Stimulated activated effector memory CD8-positive, alpha-beta T cell treated with anti-CD3 and anti-CD28 coated beads, Interleukin-12 subunit alpha, Interleukin-12 subunit beta, amount 100 ng/mL, for 72 hours (primary cell): ENCODE measurements at regions not wholly inside any gene's neighbourhood (a gene's known extent, or its start where the extent isn't known, plus 50 kb on each side); places are given as distances from the start of the nearest gene placed in this dataset.

Experiments used
- ATAC-seq: fragments of 150-1000 bp; cut with Tn5 transposase; 2 replicates; pipeline ENCODE4 v1.10.0; 2021
- DNase-seq, 2 donors: peaks; one replicate each; pipeline ENCODE4 v3.0.0; 2021 to 2022; ENCODE audit warnings: low spot score in 2 of 2
- H3K27ac Mint-ChIP-seq: one replicate; pipeline ENCODE4 v1.8.0; 2022; ENCODE audit warnings: mild to moderate bottlenecking, mixed read lengths
- H3K36me3 Mint-ChIP-seq: one replicate; pipeline ENCODE4 v1.8.0; 2022; ENCODE audit warnings: mild to moderate bottlenecking, mixed read lengths
- H3K4me1 Mint-ChIP-seq: one replicate; pipeline ENCODE4 v1.8.0; 2022; ENCODE audit warnings: mixed read lengths
- H3K4me3 Mint-ChIP-seq: one replicate; pipeline ENCODE4 v1.8.0; 2022; ENCODE audit warnings: mild to moderate bottlenecking, mixed read lengths
- H3K9me3 Mint-ChIP-seq: one replicate; pipeline ENCODE4 v1.8.0; 2022; ENCODE audit warnings: mixed read lengths

- Mint-ChIP-seq H3K9me3 (peaks cover 8% of the 10 kb centered on the region), H3K4me1 (peaks cover 15% of the 10 kb centered on the region)
- ATAC-seq = no peak
Observed at GRCh38 chr2:10236571-10237391, 65.9 kb upstream of the HPCAL1 start.

GRCh38 chr2:10237392-10238321 is 65.0 kb upstream of the HPCAL1 start:
- no peak for ATAC-seq

More at GRCh38 chr2:10236571-10237391, 65.9 kb upstream of the HPCAL1 start:
- no peak for DNase-seq
- H3K36me3 Mint-ChIP-seq = no peaks in the 10 kb centered on the region
- H3K4me3 Mint-ChIP-seq = no peak overlapping the region
- H3K27ac Mint-ChIP-seq = no peak overlapping the region

GRCh38 chr2:10238396-10238795 is 64.3 kb upstream of the HPCAL1 start:
- ATAC-seq (no peak), DNase-seq (no peak)
- Mint-ChIP-seq H3K4me1 (peaks cover 8% of the 10 kb centered on the region), H3K36me3 (no peaks in the 10 kb centered on the region), H3K4me3 (no peak overlapping the region), H3K9me3 (peaks cover 3% of the 10 kb centered on the region), H3K27ac (no peak overlapping the region)

More at GRCh38 chr2:10237392-10238321, 65.0 kb upstream of the HPCAL1 start:
- H3K36me3 Mint-ChIP-seq = no peaks in the 10 kb centered on the region
- no peak for DNase-seq
- H3K4me1 Mint-ChIP-seq = peaks cover 15% of the 10 kb centered on the region
- H3K9me3 Mint-ChIP-seq = peaks cover 8% of the 10 kb centered on the region
- no peak overlapping the region for H3K27ac Mint-ChIP-seq
- H3K4me3 Mint-ChIP-seq = no peak overlapping the region

- no peaks in the 10 kb centered on the region for H3K9me3 Mint-ChIP-seq
- ATAC-seq (no peak), DNase-seq (no peak)
- H3K4me1 Mint-ChIP-seq = peaks cover 1% of the 10 kb centered on the region
- H3K27ac Mint-ChIP-seq = no peak overlapping the region
- no peak overlapping the region for H3K4me3 Mint-ChIP-seq
- H3K36me3 Mint-ChIP-seq = no peaks in the 10 kb centered on the region
Observed at GRCh38 chr2:10238991-10239485, 63.7 kb upstream of the HPCAL1 start.

GRCh38 chr2:10239561-10239967 is 63.1 kb upstream of the HPCAL1 start:
- no peak for DNase-seq
- Mint-ChIP-seq H3K4me3 (no peak overlapping the region), H3K9me3 (no peaks in the 10 kb centered on the region), H3K27ac (no peak overlapping the region), H3K4me1 (no peaks in the 10 kb centered on the region), H3K36me3 (no peaks in the 10 kb centered on the region)
- no peak for ATAC-seq

- no peaks in the 10 kb centered on the region for H3K4me1 Mint-ChIP-seq
- H3K27ac Mint-ChIP-seq = no peak overlapping the region
- DNase-seq (no peak), ATAC-seq (no peak)
- no peaks in the 10 kb centered on the region for H3K36me3 Mint-ChIP-seq
- H3K9me3 Mint-ChIP-seq = no peaks in the 10 kb centered on the region
- no peak overlapping the region for H3K4me3 Mint-ChIP-seq
Observed at GRCh38 chr2:10240161-10240681, 62.5 kb upstream of the HPCAL1 start.

GRCh38 chr2:10240911-10241610 is 61.6 kb upstream of the HPCAL1 start:
- no peaks in the 10 kb centered on the region for H3K9me3 Mint-ChIP-seq
- H3K4me1 Mint-ChIP-seq = no peaks in the 10 kb centered on the region
- H3K36me3 Mint-ChIP-seq = no peaks in the 10 kb centered on the region
- no peak overlapping the region for H3K4me3 Mint-ChIP-seq
- DNase-seq (no peak), ATAC-seq (no peak)
- H3K27ac Mint-ChIP-seq = no peak overlapping the region

- Mint-ChIP-seq H3K27ac (no peak overlapping the region), H3K9me3 (no peaks in the 10 kb centered on the region), H3K36me3 (no peaks in the 10 kb centered on the region), H3K4me1 (no peaks in the 10 kb centered on the region), H3K4me3 (no peak overlapping the region)
- ATAC-seq (no peak), DNase-seq (no peak)
Observed at GRCh38 chr2:10241641-10242430, 60.9 kb upstream of the HPCAL1 start.

GRCh38 chr2:10242451-10242850 is 60.3 kb upstream of the HPCAL1 start:
- no peaks in the 10 kb centered on the region for H3K4me1 Mint-ChIP-seq
- ATAC-seq (no peak), DNase-seq (no peak)
- H3K4me3 Mint-ChIP-seq = no peak overlapping the region
- H3K27ac Mint-ChIP-seq = no peak overlapping the region
- H3K36me3 Mint-ChIP-seq = no peaks in the 10 kb centered on the region
- H3K9me3 Mint-ChIP-seq = no peaks in the 10 kb centered on the region

GRCh38 chr2:10242998-10243925 is 59.4 kb upstream of the HPCAL1 start:
- Mint-ChIP-seq H3K4me1 (no peaks in the 10 kb centered on the region), H3K4me3 (no peak overlapping the region), H3K27ac (no peak overlapping the region), H3K36me3 (no peaks in the 10 kb centered on the region), H3K9me3 (no peaks in the 10 kb centered on the region)
- ATAC-seq (no peak), DNase-seq (no peak)

- no peak overlapping the region for H3K4me3 Mint-ChIP-seq
- H3K36me3 Mint-ChIP-seq = no peaks in the 10 kb centered on the region
- DNase-seq (no peak), ATAC-seq (no peak)
- H3K9me3 Mint-ChIP-seq = no peaks in the 10 kb centered on the region
- no peaks in the 10 kb centered on the region for H3K4me1 Mint-ChIP-seq
- no peak overlapping the region for H3K27ac Mint-ChIP-seq
Observed at GRCh38 chr2:10243926-10244270, 58.8 kb upstream of the HPCAL1 start.

- no peaks in the 10 kb centered on the region for H3K36me3 Mint-ChIP-seq
- peaks cover 3% of the 10 kb centered on the region for H3K9me3 Mint-ChIP-seq
- DNase-seq = no peak
- no peak overlapping the region for H3K4me3 Mint-ChIP-seq
- H3K27ac Mint-ChIP-seq = no peak overlapping the region
- no peak for ATAC-seq
- no peaks in the 10 kb centered on the region for H3K4me1 Mint-ChIP-seq
Observed at GRCh38 chr2:10245021-10245420, 57.7 kb upstream of the HPCAL1 start.

- Mint-ChIP-seq H3K36me3 (no peaks in the 10 kb centered on the region), H3K9me3 (peaks cover 8% of the 10 kb centered on the region), H3K4me3 (no peak overlapping the region), H3K4me1 (no peaks in the 10 kb centered on the region), H3K27ac (no peak overlapping the region)
- no peak for ATAC-seq
- no peak for DNase-seq
Observed at GRCh38 chr2:10245661-10246060, 57.0 kb upstream of the HPCAL1 start.
